Suppressor macrophage treated with lipopolysaccharide for 4 hours (primary cell): ENCODE measurements at regions not wholly inside any gene's neighbourhood (a gene's known extent, or its start where the extent isn't known, plus 50 kb on each side); places are given as distances from the start of the nearest gene placed in this dataset.

Experiments used
- DNase-seq: peaks from one replicate; pipeline ENCODE4 v3.0.0-alpha.2; 2020

- DNase-seq, result no peak
Measured at GRCh38 chr1:208741296-208741695, 497.1 kb upstream of the PLXNA2 start.

- no peak for DNase-seq
Measured at GRCh38 chr1:208743361-208743760, 499.2 kb upstream of the PLXNA2 start.

GRCh38 chr1:208747979-208748378 is 503.8 kb upstream of the PLXNA2 start:
- DNase-seq, result no peak

GRCh38 chr1:208748387-208749165 is 504.4 kb upstream of the PLXNA2 start:
- DNase-seq, result no peak

- DNase-seq, result no peak
Measured at GRCh38 chr1:208756339-208756981, 512.3 kb upstream of the PLXNA2 start.

- DNase-seq, result no peak
Measured at GRCh38 chr1:208757846-208758245, 513.7 kb upstream of the PLXNA2 start.

- DNase-seq, result no peak
Measured at GRCh38 chr1:208759255-208759654, 515.1 kb upstream of the PLXNA2 start.

- peak; percentile 26 for DNase-seq
Measured at GRCh38 chr1:208763971-208764370, 519.8 kb upstream of the PLXNA2 start.

GRCh38 chr1:208766832-208767231 is 522.6 kb upstream of the PLXNA2 start:
- no peak for DNase-seq

- DNase-seq, result no peak
Measured at GRCh38 chr1:208767816-208768215, 523.6 kb upstream of the PLXNA2 start.

GRCh38 chr1:208772891-208773290 is 528.7 kb upstream of the PLXNA2 start:
- DNase-seq, result no peak

- no peak for DNase-seq
Measured at GRCh38 chr1:208775841-208776240, 531.7 kb upstream of the PLXNA2 start.

- DNase-seq, result no peak
Measured at GRCh38 chr1:208778417-208778816, 534.2 kb upstream of the PLXNA2 start.

GRCh38 chr1:208781391-208782045 is 537.3 kb upstream of the PLXNA2 start:
- no peak for DNase-seq

- DNase-seq, result no peak
Measured at GRCh38 chr1:208782186-208782585, 538.0 kb upstream of the PLXNA2 start.

- no peak for DNase-seq
Measured at GRCh38 chr1:208785629-208786028, 541.4 kb upstream of the PLXNA2 start.

GRCh38 chr1:208787219-208787618 is 543.0 kb upstream of the PLXNA2 start:
- DNase-seq, result no peak

GRCh38 chr1:208788013-208788540 is 543.9 kb upstream of the PLXNA2 start:
- DNase-seq, result no peak

- DNase-seq, result no peak
Measured at GRCh38 chr1:208791456-208791855, 547.3 kb upstream of the PLXNA2 start.

- DNase-seq, result no peak
Measured at GRCh38 chr1:208793861-208794345, 549.7 kb upstream of the PLXNA2 start.

GRCh38 chr1:208799186-208799585 is 555.0 kb upstream of the PLXNA2 start:
- DNase-seq, result no peak

GRCh38 chr1:208803011-208803811 is 559.0 kb upstream of the PLXNA2 start:
- DNase-seq, result peak; percentile 2
